Inferior parietal cortex (tissue), 1 donor: ENCODE measurements at regions not wholly inside any gene's neighbourhood (a gene's known extent, or its start where the extent isn't known, plus 50 kb on each side); places are given as distances from the start of the nearest gene placed in this dataset.
"Not testable (repeated sequence)": the region's sequence is repeated elsewhere in the genome, so short reads cannot be mapped to it uniquely, and the experiment has no call there.

ENCODE experiments used
- DNase-seq: peaks from one replicate; pipeline ENCODE4 v3.0.0-alpha.2; 2016; ENCODE audit errors: extremely low spot score

- DNase-seq: not testable (repeated sequence)
Observed at GRCh38 chr5:105036814-105037213, 1474.2 kb upstream of the NUDT12 start.

- no peak for DNase-seq
Observed at GRCh38 chr5:105034401-105034763, 1471.8 kb upstream of the NUDT12 start.

- DNase-seq: no peak
Observed at GRCh38 chr5:105033637-105034400, 1471.2 kb upstream of the NUDT12 start.

GRCh38 chr5:105032917-105033316 is 1470.3 kb upstream of the NUDT12 start:
- no peak for DNase-seq

- no peak for DNase-seq
Observed at GRCh38 chr5:105030153-105030552, 1467.6 kb upstream of the NUDT12 start.

GRCh38 chr5:105015098-105015497 is 1452.5 kb upstream of the NUDT12 start:
- DNase-seq: no peak

GRCh38 chr5:104998572-104998971 is 1436.0 kb upstream of the NUDT12 start:
- DNase-seq: no peak

GRCh38 chr5:104998169-104998568 is 1435.6 kb upstream of the NUDT12 start:
- no peak for DNase-seq

- no peak for DNase-seq
Observed at GRCh38 chr5:104987074-104987473, 1424.5 kb upstream of the NUDT12 start.

GRCh38 chr5:104977529-104977928 is 1414.9 kb upstream of the NUDT12 start:
- DNase-seq: no peak

- no peak for DNase-seq
Observed at GRCh38 chr5:104967806-104968410, 1405.3 kb upstream of the NUDT12 start.

GRCh38 chr5:104965006-104965405 is 1402.4 kb upstream of the NUDT12 start:
- DNase-seq: no peak

GRCh38 chr5:104955479-104955878 is 1392.9 kb upstream of the NUDT12 start:
- DNase-seq: no peak

- no peak for DNase-seq
Observed at GRCh38 chr5:104952876-104953275, 1390.3 kb upstream of the NUDT12 start.

GRCh38 chr5:104951829-104952228 is 1389.2 kb upstream of the NUDT12 start:
- no peak for DNase-seq

- no peak for DNase-seq
Observed at GRCh38 chr5:104947076-104947475, 1384.5 kb upstream of the NUDT12 start.

GRCh38 chr5:104942735-104943134 is 1380.1 kb upstream of the NUDT12 start:
- DNase-seq: no peak

- no peak for DNase-seq
Observed at GRCh38 chr5:104941030-104941645, 1378.5 kb upstream of the NUDT12 start.

- DNase-seq: no peak
Observed at GRCh38 chr5:104937598-104937997, 1375.0 kb upstream of the NUDT12 start.

- DNase-seq: no peak
Observed at GRCh38 chr5:104932431-104932830, 1369.8 kb upstream of the NUDT12 start.

GRCh38 chr5:104928906-104929520 is 1366.4 kb upstream of the NUDT12 start:
- DNase-seq: no peak

- no peak for DNase-seq
Observed at GRCh38 chr5:104915226-104915625, 1352.6 kb upstream of the NUDT12 start.
